GM11168 (cell line): ENCODE measurements at regions not wholly inside any gene's neighbourhood (a gene's known extent, or its start where the extent isn't known, plus 50 kb on each side); places are given as distances from the start of the nearest gene placed in this dataset.
"Not testable (repeated sequence)": the region's sequence is repeated elsewhere in the genome, so short reads cannot be mapped to it uniquely, and the experiment has no call there.

Source experiments
- in situ Hi-C: fragments of 300-500 bp; cut with MboI; formaldehyde crosslinking; loops from one replicate; pipeline ENCODE4 v1.12.0; 2022; ENCODE audit warnings: low sequenced_read_pairs; ENCODE audit not compliant: unreplicated experiment

- in situ Hi-C loops = no loop called here
Observed at GRCh38 chr2:83251321-83251872, 1207.7 kb downstream of the SUCLG1 start.

GRCh38 chr2:83245806-83246537, 1213.1 kb downstream of the SUCLG1 start:
- in situ Hi-C loops = not testable (repeated sequence)

DNA sequence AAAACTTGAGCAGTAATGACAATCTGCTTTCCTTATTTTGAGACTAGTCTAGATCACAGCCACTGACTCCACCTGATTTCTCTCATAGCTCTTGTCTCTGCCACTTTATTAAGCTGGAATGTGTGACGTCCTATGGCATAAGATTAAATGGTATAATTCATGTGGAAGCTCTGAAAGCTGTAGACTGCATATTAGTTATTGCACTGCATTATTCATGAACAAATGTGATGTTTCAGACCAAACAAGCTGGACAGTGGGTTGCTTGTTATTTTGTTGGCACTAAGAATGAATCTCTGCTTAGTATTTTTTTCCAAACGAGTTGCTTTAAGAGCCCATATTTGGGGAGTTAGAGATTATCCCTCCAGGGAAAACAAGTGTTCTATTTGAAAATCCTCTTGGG, 1218.5 kb downstream of the SUCLG1 start:
- in situ Hi-C loops = no loop called here

DNA sequence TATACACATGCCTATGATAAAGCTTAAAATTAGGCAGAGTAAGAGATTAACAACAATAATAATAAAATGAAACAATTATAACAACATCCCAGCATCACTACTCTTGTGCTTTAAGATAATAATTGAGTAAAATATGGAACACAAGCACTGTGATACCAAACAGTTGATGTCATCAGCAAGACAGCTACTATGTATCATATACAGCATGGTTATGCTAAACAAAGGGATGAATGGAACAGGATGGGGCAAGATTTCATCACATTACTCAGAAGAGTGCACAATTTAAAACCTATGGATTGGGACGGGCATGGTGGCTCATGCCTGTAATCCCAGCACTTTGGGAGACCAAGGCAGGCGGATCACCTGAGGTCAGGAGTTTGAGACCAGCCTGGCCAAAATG, 1221.0 kb downstream of the SUCLG1 start:
- in situ Hi-C loops = no loop called here

DNA sequence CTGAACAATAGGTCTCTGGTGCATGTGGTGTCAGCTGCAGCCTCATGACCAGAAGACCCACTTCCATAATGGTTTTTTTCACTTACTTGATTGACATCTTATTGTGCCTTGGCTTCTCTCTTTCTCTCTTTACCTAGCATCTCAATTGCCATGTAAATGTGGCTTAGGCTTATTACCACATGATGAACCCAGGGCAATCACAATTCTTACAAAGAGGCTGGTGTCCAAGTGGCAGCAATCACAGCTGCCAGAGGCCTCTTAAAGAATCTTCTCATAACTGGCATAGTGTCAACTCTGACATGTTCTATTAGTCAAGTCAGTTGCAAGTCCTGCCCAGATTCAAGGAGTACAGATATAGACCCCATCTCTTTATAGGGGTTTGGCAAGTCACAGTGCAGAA, 1224.8 kb downstream of the SUCLG1 start:
- in situ Hi-C loops = no loop called here

GRCh38 chr2:83233781-83234180, 1225.3 kb downstream of the SUCLG1 start:
- in situ Hi-C loops = no loop called here

DNA sequence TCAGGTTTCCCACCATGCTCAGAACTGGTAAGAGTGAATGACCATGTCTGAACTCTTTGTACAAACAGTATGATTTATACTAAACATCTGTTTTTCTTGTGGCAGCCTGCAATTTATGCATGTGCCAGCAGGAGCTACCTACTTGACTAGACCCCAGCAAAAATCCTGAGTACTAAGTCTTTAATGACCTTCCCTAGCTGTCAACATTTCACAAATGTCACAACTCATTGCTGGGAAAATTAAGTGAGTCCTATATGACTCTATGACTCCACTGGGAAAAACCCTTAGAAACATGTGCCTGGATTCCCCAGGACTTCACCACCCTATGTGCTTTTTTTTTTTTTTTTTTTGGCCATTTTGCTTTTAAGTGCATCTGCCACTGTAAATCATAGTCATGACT, 1225.8 kb downstream of the SUCLG1 start:
- in situ Hi-C loops = no loop called here

- in situ Hi-C loops = no loop called here
Observed at GRCh38 chr2:83229443-83229842, 1229.6 kb downstream of the SUCLG1 start.

DNA sequence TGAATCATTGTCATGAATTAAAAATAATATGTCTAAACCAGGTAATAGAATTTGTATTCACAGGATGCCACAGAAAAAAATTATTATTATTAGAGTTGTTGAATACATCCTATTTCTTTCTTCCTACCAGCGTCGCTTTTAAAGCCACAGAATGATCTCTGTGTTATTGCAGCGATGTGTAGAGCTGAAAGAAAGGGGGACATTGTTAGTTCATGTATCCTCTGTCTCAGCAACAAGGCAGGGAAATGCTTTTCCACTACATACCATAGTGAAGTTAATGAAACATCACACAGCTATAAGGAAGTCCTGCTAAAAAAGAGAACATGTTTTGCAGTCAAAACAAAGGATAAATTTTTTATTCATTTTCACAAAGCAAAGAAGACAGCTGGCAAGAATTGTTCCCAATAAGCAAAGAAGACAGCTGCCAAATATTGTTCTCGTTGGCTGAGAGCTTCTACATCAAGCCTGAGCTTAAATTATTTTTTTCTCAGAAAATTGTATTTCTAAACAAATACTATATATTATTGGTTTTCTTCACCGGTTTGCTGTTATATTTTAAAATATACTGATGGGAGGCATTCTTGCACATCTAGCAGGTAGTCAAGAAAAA, 1234.4 kb downstream of the SUCLG1 start:
- in situ Hi-C loops = no loop called here

GRCh38 chr2:83221258-83221657, 1237.8 kb downstream of the SUCLG1 start:
- in situ Hi-C loops = no loop called here

GRCh38 chr2:83217854-83218253, 1241.2 kb downstream of the SUCLG1 start:
- in situ Hi-C loops = no loop called here

GRCh38 chr2:83196225-83196624, 1262.9 kb downstream of the SUCLG1 start:
- in situ Hi-C loops = no loop called here

DNA sequence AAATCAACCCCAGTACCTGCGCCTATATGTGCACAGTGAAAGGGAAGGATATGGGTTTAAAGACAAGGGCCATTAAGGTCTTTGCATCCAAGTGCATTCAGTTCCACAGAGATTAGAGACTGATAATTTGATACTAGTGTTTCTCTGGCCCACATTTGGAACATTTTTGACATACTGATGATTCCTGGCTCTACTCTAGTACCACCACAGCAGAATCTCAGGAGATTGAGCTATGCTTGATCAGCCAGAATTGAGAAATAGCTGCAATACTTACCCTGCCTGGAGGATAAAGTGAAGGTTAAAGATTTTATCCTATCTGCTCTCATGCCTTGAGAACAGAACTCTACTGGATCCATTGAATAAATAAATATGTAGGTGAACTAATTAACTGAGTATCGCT, 1267.8 kb downstream of the SUCLG1 start:
- in situ Hi-C loops = no loop called here

DNA sequence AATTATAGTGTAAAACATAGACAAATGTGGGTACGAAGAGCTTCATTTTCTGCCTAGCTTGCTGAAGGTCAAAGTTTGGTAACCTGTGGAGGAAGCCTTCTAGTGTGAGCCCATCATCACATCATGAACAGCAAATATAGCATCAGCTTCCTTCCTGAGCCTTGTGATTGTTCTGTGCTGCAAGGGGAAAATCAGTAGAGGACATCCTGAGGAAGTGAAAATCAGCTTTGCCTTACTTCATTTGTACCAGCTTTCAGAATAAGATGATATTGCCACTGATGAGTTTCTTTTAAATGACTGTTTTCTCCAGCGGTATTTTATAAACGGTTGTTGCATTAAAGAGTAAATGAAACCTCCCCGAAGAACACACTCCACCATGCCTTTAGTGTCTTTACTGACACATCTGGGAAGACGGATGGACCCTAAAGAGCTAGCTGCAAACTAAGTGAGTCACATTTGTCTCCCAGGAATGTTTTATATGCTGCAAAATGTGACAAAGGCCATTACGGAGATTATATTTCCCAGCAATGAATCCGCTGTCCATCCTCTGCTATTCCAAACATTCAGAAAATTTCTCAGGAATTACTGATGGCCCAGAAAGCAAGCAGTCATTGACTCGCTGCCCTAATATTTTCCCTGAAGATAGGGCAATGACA, 1272.8 kb downstream of the SUCLG1 start:
- in situ Hi-C loops = no loop called here

GRCh38 chr2:83180862-83181530, 1278.1 kb downstream of the SUCLG1 start:
- in situ Hi-C loops = not testable (repeated sequence)

- in situ Hi-C loops = no loop called here
Observed at GRCh38 chr2:83176539-83176938, 1282.5 kb downstream of the SUCLG1 start.

GRCh38 chr2:83172841-83173240, 1286.2 kb downstream of the SUCLG1 start:
- in situ Hi-C loops = no loop called here

- in situ Hi-C loops = no loop called here
Observed at GRCh38 chr2:83168377-83168776, 1290.7 kb downstream of the SUCLG1 start.

DNA sequence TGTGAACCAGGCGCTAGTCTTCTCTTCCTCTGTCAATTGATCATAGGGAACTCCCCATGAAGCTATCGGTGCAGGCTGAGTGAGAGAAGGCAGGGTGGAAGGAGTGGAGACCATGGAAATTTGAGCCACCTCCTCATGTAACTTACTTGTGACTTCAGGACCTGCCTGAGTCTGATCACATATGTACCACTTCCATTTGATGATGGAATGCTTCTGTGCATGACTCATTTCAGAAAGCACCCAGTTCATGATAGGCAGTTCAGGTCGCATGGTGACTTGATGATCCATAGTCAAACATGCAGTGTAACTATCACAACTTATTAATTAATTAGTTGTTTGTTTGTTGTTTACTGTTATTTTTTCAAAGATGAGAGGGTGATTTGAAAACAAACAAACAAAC, 1296.7 kb downstream of the SUCLG1 start:
- in situ Hi-C loops = no loop called here

DNA sequence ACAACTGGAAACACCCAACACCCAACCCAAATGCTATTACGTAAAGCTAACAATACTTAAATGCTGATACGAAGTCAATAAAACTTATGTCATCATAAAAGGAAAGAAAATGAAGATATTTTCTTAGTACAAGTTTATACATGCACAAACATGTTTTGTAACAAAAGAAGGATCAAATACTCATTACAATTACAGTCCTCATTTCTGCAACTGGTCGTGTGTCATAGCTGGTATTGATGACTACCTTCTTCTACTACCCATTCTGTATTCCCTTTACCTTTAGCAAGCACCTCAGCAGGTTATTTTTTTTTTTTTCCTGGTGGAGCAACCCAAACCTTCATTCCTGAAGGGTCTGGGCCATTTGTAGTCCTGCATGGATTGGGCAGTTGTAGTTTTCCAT, 1298.5 kb downstream of the SUCLG1 start:
- in situ Hi-C loops = no loop called here

DNA sequence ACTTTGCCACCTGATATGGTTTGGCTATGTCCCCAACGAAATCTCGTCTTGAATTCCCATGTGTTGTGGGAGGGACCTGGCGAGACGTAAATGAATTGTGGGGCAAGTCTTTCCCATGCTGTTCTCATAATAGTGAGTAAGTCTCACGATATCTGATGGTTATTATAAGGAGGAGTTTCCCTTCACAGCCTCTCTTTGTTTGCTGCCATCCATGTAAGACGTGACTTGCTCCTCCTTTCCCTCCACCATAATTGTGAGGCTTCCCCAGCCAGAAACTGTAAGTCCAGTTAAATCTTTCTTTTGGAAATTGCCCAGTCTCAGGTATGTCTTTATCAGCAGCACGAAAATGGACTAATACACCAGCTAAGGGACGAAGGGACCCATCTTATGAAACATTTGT, 1303.3 kb downstream of the SUCLG1 start:
- in situ Hi-C loops = no loop called here
